Iris pigment epithelial cell (primary cell): ENCODE measurements at regions not wholly inside any gene's neighbourhood (a gene's known extent, or its start where the extent isn't known, plus 50 kb on each side); places are given as distances from the start of the nearest gene placed in this dataset.

ENCODE experiments used
- DNase-seq: peaks from one replicate; pipeline ENCODE4 v3.0.0-alpha.2; 2011; ENCODE audit warnings: low read depth

DNA sequence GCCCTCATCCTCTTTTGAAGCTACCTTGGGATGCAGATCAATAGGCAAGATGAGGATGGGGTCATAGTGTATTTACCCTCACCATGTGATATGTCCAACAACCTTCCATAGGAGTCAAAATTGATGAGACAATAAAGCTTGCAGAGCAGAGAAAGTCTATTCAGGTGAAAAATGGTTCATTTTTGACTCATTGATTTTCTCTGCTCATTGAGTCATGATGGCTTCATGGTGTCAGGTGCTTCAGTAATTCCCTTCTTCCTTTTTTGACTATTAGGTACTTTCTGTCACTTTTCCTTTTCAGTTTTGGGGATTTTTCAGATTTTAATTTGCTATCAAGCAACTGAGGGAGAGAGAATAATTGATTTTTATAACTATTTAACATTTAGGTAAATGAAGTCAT lies 55.9 kb upstream of the IL2 start:
- DNase-seq = no peak

DNA sequence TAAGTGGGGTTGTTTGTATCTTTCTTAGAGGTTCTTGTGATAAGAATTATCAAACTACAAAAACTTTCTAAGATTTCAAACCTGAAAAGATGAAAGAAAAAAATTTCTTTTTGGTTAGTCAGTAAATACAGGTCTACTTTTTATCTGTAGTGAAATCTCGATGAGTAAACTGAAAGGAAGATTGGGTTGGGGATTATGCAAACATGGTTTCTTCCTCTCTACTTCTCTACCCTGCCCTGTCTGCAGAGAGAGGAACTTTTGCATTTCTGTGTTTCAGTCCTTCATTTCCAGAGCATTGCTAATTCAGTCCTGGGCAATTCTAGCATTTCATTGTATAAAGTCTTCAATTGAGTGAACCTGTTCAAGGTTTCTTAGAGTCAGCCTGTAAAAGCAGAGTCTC lies 51.6 kb upstream of the IL2 start:
- peak; percentile 8 for DNase-seq
